D721Med (cell line): ENCODE measurements at regions not wholly inside any gene's neighbourhood (a gene's known extent, or its start where the extent isn't known, plus 50 kb on each side); places are given as distances from the start of the nearest gene placed in this dataset.

Source experiments
- DNase-seq: peaks from one replicate; pipeline ENCODE4 v3.0.0; 2011; ENCODE audit warnings: low spot score; ENCODE audit not compliant: insufficient read length
- FAIRE-seq: peaks from 2 replicates; lab custom pipeline; 2011; peaks lifted over from hg19 to GRCh38; lab: Jason Lieb, UNC
- CTCF ChIP-seq: IDR thresholded peaks from 2 replicates; pipeline ENCODE4 v1.5.1; 2012; ENCODE audit warnings: mild to moderate bottlenecking, control low read depth; ENCODE audit not compliant: insufficient read depth; ENCODE audit errors: missing control alignments

GRCh38 chr17:77366206-77366557, 225.4 kb downstream of the SEC14L1 start:
- DNase-seq, result no peak
- FAIRE-seq, result no peak
- TF ChIP-seq CTCF, result no peak

- no peak for DNase-seq
- no peak for TF ChIP-seq CTCF
- FAIRE-seq, result no peak
Observed at GRCh38 chr17:77366558-77367245, 225.9 kb downstream of the SEC14L1 start.

DNA sequence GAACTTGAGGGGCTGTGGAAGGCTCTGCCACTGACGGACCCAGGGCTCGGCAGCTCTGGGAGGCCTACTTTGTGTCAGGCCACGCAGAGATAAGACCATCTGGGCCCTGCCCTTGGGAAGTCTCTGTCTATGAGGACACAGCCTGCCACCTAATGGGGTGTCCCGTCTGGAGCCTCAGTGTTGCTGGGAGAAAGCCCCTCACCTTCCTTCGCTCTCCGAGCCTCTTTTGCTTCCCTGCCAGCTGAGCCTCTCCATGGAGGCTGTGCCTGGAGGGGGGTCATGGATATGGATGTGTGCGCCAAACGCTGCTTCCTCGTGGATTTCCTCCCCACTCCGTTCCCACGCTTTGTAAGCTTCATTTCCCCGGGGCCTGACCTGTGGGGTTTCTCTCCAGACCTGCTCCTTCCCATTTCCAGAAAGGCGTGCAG, 228.8 kb downstream of the SEC14L1 start:
- no peak for TF ChIP-seq CTCF
- no peak for FAIRE-seq

GRCh38 chr17:77370586-77370985, 229.8 kb downstream of the SEC14L1 start:
- FAIRE-seq, result no peak
- TF ChIP-seq CTCF, result no peak
- DNase-seq, result no peak

More for the DNA sequence above, 228.8 kb downstream of the SEC14L1 start:
- no peak for DNase-seq

DNA sequence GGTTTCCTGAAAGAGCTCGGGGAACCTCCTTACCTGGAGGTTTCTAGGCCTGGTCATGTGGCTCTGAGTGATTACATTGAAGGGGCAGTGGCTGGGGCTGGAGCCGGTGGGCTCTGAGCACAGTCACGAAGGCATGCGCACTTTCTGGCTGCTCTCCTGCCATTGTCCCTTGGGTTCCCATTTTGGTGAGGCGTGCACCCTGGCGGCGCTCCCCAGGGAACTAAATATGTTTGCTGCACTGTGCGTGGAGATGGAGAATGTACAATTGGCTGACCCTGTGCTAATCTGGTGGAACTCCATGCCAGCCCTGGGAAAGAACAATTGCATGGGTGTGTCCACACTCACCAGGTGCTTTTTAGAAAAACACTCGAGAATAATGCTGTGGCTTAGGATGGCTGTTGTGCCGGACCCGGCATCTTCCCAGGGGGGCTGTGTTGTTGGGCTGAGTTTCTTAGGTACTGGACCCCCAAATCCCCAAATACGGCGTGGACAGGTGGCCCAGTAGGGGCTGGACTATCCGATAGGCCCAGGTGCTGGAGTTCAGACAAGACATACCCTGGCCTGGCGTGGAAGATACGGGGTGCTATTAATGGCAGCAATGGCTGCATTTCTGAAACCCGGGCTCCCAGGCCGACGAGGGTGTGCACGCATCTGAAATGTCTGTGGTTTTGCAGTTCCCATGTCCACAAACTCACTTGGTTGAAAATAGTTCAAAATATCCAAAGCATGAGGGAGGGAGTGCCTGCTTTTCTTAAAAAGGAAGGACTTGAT, 230.5 kb downstream of the SEC14L1 start:
- DNase-seq (no peak), FAIRE-seq (no peak)
- no peak for TF ChIP-seq CTCF

DNA sequence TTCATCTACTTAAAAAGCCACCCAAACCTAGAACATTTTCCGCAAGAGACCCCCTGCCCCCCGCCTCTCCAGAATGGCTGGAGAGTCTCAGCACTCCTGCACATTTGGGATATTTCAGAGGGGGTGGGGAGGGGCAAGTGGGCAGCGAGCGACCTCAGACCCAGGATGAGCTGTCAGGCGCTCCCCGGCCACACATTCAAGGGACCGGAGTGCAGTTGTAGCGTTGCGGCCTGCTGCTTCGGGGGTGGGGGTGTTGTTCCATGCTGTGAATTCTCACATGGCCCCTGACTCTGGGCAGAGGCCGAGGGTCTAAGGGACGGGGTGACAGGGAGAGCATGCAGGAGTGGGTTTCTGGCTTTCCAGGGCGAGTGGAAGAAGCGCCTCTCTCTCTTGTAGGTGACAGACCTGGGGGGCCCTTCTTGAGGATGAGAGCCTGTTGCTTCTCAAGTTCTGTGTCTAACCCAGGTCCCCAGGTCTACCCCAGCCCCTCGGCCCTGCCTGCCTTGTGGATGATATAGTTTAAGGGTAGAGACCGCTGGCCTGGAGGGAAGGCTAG, 231.2 kb downstream of the SEC14L1 start:
- no peak for DNase-seq
- no peak for TF ChIP-seq CTCF
- FAIRE-seq, result no peak
